ENCODE measurements at regions not wholly inside any gene's neighbourhood (a gene's known extent, or its start where the extent isn't known, plus 50 kb on each side); places are given as distances from the start of the nearest gene placed in this dataset.
"Not testable (repeated sequence)": the region's sequence is repeated elsewhere in the genome, so short reads cannot be mapped to it uniquely, and the experiment has no call there.

DNA sequence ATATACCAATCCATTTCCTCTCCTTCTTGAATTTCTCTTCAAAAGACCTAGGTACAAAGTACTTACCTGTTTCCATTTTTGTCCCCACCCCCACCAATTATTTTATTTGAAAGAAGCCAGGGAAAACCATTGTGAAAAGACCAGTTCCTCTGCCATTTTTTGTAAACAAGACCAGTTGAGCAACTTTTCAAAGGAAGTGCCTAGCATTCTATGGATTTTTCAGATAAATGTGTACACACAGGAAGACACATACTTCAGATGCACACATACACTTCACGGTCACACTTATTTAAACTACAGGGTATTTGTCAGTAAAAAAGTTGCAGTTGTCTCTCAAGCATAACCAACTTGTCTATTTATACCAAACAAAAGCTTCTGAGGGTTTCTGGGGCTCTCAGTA lies 587.2 kb upstream of the KLHL4 start:
- TF ChIP-seq, protein P1, sequence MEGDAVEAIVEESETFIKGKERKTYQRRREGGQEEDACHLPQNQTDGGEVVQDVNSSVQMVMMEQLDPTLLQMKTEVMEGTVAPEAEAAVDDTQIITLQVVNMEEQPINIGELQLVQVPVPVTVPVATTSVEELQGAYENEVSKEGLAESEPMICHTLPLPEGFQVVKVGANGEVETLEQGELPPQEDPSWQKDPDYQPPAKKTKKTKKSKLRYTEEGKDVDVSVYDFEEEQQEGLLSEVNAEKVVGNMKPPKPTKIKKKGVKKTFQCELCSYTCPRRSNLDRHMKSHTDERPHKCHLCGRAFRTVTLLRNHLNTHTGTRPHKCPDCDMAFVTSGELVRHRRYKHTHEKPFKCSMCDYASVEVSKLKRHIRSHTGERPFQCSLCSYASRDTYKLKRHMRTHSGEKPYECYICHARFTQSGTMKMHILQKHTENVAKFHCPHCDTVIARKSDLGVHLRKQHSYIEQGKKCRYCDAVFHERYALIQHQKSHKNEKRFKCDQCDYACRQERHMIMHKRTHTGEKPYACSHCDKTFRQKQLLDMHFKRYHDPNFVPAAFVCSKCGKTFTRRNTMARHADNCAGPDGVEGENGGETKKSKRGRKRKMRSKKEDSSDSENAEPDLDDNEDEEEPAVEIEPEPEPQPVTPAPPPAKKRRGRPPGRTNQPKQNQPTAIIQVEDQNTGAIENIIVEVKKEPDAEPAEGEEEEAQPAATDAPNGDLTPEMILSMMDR (IDR thresholded peaks at IDR 0.05) = no peak
- H3K27me3 Mint-ChIP-seq (ENCODE audit: low read depth) = no peaks in the 10 kb centered on the region
- H3K4me1 Mint-ChIP-seq (ENCODE audit: low read depth) = no peaks in the 10 kb centered on the region
- H3K36me3 Mint-ChIP-seq (ENCODE audit: low read depth) = no peaks in the 10 kb centered on the region
- H3K27ac Mint-ChIP-seq (ENCODE audit: unreplicated experiment) = no peak overlapping the region
- no peak for DNase-seq (ENCODE audit: low spot score)
- H3K4me3 Mint-ChIP-seq (ENCODE audit: unreplicated experiment) = no peak overlapping the region
- H3K9me3 Mint-ChIP-seq (ENCODE audit: low read depth) = peaks cover 12% of the 10 kb centered on the region

DNA sequence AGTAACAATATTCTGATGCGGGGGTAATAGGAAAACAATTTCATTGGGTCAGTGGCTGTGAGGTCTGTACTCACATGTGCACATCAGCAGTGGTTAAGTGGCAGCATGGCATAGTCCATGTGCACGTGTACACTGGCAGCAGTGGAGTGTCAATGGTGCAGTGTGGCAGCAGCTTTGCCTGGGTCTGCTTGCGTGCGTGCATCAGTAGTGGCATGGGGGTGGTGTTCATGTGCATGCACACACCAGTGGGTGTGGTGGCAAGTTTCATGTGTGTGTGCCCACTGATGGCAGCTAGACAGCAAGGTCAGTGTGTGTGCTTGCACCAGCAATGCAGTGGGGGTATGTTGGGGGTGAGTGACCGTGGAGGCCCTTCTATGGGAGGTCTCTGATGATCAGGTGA lies 581.6 kb upstream of the KLHL4 start:
- TF ChIP-seq, protein P1 (IDR thresholded peaks at IDR 0.05) = no peak
- Mint-ChIP-seq H3K36me3 (ENCODE audit: low read depth) (no peaks in the 10 kb centered on the region), H3K4me1 (ENCODE audit: low read depth) (no peaks in the 10 kb centered on the region), H3K27me3 (ENCODE audit: low read depth) (no peaks in the 10 kb centered on the region), H3K9me3 (ENCODE audit: low read depth) (peaks cover 12% of the 10 kb centered on the region), H3K27ac (ENCODE audit: unreplicated experiment) (no peak overlapping the region), H3K4me3 (ENCODE audit: unreplicated experiment) (no peak overlapping the region)
- DNase-seq (ENCODE audit: low spot score) = peak; percentile 73

DNA sequence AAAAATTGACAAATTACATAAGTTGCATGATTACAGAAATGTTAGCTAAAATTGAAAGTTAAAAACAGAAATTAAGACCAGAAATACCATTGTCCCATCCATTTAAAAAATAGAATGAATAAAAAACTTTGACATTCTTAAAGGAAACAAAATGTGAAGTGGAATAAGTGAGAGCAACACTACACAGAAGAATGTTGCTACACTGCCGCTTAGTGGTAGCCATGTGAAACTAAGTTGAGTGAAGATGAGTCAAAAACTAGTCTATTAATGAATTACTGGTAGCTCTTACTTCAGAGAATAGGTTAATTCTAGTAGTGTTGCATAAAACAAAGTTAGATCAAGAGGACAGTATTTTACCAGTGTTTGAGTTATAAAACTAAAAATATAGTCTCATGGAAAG lies 571.0 kb upstream of the KLHL4 start:
- no peak overlapping the region for H3K4me3 Mint-ChIP-seq (ENCODE audit: unreplicated experiment)
- no peak for DNase-seq (ENCODE audit: low spot score)
- H3K4me1 Mint-ChIP-seq (ENCODE audit: low read depth) = no peaks in the 10 kb centered on the region
- no peak overlapping the region for H3K27ac Mint-ChIP-seq (ENCODE audit: unreplicated experiment)
- peaks cover 7% of the 10 kb centered on the region for H3K27me3 Mint-ChIP-seq (ENCODE audit: low read depth)
- H3K36me3 Mint-ChIP-seq (ENCODE audit: low read depth) = no peaks in the 10 kb centered on the region
- TF ChIP-seq, protein P1 (IDR thresholded peaks at IDR 0.05) = peak; percentile 82
- no peaks in the 10 kb centered on the region for H3K9me3 Mint-ChIP-seq (ENCODE audit: low read depth)

- Mint-ChIP-seq H3K9me3 (ENCODE audit: low read depth) (peaks cover 11% of the 10 kb centered on the region), H3K27me3 (ENCODE audit: low read depth) (no peaks in the 10 kb centered on the region), H3K4me3 (ENCODE audit: unreplicated experiment) (no peak overlapping the region), H3K4me1 (ENCODE audit: low read depth) (no peaks in the 10 kb centered on the region), H3K27ac (ENCODE audit: unreplicated experiment) (no peak overlapping the region), H3K36me3 (ENCODE audit: low read depth) (no peaks in the 10 kb centered on the region)
- DNase-seq (ENCODE audit: low spot score) = no peak
- TF ChIP-seq, protein P1 (IDR thresholded peaks at IDR 0.05) = no peak
These were observed 553.3 kb upstream of the KLHL4 start for GRCh38 chrX:86964321-86964720.

DNA sequence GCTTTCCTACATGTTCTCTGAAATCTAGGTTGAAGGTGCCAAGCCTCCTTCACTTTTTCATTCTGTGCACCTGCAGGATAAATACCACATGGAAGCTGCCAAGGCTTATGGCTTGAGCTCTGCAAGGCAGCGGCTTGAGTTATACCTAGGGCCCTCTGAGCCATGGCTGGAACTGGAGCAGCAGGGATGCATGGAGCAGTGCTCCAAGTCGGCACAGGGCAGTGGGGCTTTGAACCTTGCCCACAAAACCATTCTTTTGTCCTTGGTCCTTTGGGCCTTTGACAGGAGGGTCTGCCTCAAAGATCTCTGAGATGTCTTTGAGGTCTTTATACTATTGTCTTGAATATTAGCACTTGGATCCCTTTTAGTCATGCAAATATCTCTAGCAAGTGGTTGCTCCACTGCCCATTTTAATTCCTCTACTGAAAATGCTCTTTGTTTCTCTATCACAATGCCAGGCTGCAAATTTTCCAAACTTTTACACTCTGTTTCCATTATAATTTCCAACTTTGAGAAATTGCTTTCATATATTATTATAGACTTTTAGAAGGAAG lies 536.2 kb upstream of the KLHL4 start:
- peaks cover 2% of the 10 kb centered on the region for H3K27me3 Mint-ChIP-seq (ENCODE audit: low read depth)
- TF ChIP-seq, protein P1 (IDR thresholded peaks at IDR 0.05) = no peak
- no peak overlapping the region for H3K4me3 Mint-ChIP-seq (ENCODE audit: unreplicated experiment)

GRCh38 chrX:86987351-86987750 lies 530.3 kb upstream of the KLHL4 start:
- not testable (repeated sequence) for H3K27ac Mint-ChIP-seq (ENCODE audit: unreplicated experiment); H3K9me3 Mint-ChIP-seq (ENCODE audit: low read depth); H3K4me1 Mint-ChIP-seq (ENCODE audit: low read depth); H3K36me3 Mint-ChIP-seq (ENCODE audit: low read depth); DNase-seq (ENCODE audit: low spot score); H3K27me3 Mint-ChIP-seq (ENCODE audit: low read depth); H3K4me3 Mint-ChIP-seq (ENCODE audit: unreplicated experiment)

More for the DNA sequence above, 536.2 kb upstream of the KLHL4 start:
- Mint-ChIP-seq H3K4me1 (ENCODE audit: low read depth) (no peaks in the 10 kb centered on the region), H3K27ac (ENCODE audit: unreplicated experiment) (no peak overlapping the region), H3K9me3 (ENCODE audit: low read depth) (peaks cover 4% of the 10 kb centered on the region), H3K36me3 (ENCODE audit: low read depth) (no peaks in the 10 kb centered on the region)
- DNase-seq (ENCODE audit: low spot score) = no peak

Measured in chondrocyte (in vitro differentiated cells).